ENCODE measurements at regions not wholly inside any gene's neighbourhood (a gene's known extent, or its start where the extent isn't known, plus 50 kb on each side); places are given as distances from the start of the nearest gene placed in this dataset.

DNA sequence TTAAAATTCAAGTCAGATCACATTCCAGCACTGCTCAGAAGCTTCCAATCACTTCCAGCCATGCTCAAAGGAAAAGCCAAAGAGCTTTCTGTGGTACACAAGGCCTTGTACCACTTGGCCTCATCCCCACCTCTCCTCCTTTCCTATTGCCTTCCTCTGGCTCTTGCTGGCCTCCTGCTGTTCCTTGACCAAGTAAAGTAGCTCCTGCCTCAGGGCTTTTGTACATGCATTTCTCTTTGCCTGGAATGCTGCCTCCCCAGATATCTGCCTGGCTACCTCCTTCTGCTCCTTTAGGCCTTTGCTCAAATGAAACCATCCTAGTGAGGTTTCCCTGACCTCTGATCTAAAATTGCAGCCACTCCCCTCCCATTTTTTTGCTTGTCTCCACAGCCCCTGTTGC lies 51.2 kb upstream of the TCL1B start:
- TF ChIP-seq, protein P1, sequence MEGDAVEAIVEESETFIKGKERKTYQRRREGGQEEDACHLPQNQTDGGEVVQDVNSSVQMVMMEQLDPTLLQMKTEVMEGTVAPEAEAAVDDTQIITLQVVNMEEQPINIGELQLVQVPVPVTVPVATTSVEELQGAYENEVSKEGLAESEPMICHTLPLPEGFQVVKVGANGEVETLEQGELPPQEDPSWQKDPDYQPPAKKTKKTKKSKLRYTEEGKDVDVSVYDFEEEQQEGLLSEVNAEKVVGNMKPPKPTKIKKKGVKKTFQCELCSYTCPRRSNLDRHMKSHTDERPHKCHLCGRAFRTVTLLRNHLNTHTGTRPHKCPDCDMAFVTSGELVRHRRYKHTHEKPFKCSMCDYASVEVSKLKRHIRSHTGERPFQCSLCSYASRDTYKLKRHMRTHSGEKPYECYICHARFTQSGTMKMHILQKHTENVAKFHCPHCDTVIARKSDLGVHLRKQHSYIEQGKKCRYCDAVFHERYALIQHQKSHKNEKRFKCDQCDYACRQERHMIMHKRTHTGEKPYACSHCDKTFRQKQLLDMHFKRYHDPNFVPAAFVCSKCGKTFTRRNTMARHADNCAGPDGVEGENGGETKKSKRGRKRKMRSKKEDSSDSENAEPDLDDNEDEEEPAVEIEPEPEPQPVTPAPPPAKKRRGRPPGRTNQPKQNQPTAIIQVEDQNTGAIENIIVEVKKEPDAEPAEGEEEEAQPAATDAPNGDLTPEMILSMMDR (IDR thresholded peaks at IDR 0.05; ENCODE audit: control insufficient read depth, insufficient read depth, low read depth, low read length, missing control alignments), result no peak
- no peak for DNase-seq (ENCODE audit: low read depth)
- no peak overlapping the region for H3K4me3 ChIP-seq (ENCODE audit: control insufficient read depth, low read depth, low read length)

All from AG09309 (cell line).